OCI-LY3 (cell line): ENCODE measurements at regions not wholly inside any gene's neighbourhood (a gene's known extent, or its start where the extent isn't known, plus 50 kb on each side); places are given as distances from the start of the nearest gene placed in this dataset.

Experiments used
- H2AFZ ChIP-seq: fragments of 200-600, 300-600 bp; shearing (Covaris generic); 2 replicates; pipeline ENCODE4 v1.6.0; 2014; ENCODE audit warnings: antibody characterized with exemption, low read depth, low read length
- H3K27ac ChIP-seq: fragments of 200-600, 300-600 bp; sonication (generic); 2 replicates; pipeline ENCODE4 v1.5.1; 2014; ENCODE audit warnings: mild to moderate bottlenecking, low read length, moderate library complexity, mixed read lengths
- H3K27me3 ChIP-seq: fragments of 200-600, 300-600 bp; sonication (generic); 2 replicates; pipeline ENCODE4 v1.6.1; 2014; ENCODE audit warnings: low read depth, low read length, mixed read lengths
- H3K36me3 ChIP-seq: fragments of 200-600, 300-600 bp; sonication (generic); replicated peaks from 2 replicates; pipeline ENCODE3; 2014; ENCODE audit warnings: low read depth, low read length, mixed read lengths
- H3K4me1 ChIP-seq: fragments of 300-600, 200-600 bp; sonication (generic); 2 replicates; pipeline ENCODE4 v1.6.1; 2014; ENCODE audit warnings: low read length, mixed read lengths
- H3K4me2 ChIP-seq: fragments of 200-600, 300-600 bp; sonication (generic); 2 replicates; pipeline ENCODE4 v1.6.1; 2014; ENCODE audit warnings: low read length, mixed read lengths
- H3K4me3 ChIP-seq: fragments of 300-600, 200-600 bp; sonication (generic); 2 replicates; pipeline ENCODE4 v1.5.1; 2014; ENCODE audit warnings: antibody characterized with exemption, mild to moderate bottlenecking, low read length, moderate library complexity
- H3K79me2 ChIP-seq: fragments of 300-600, 200-600 bp; shearing (Covaris generic); 2 replicates; pipeline ENCODE4 v1.6.1; 2014; ENCODE audit warnings: mild to moderate bottlenecking, low read length, mixed read lengths
- H3K9ac ChIP-seq: fragments of 300-600, 200-600 bp; shearing (Covaris generic); 2 replicates; pipeline ENCODE4 v1.6.0; 2014; ENCODE audit warnings: mild to moderate bottlenecking, low read length, moderate library complexity
- H3K9me3 ChIP-seq: fragments of 200-600, 300-600 bp; shearing (Covaris generic); 2 replicates; pipeline ENCODE4 v1.6.1; 2014; ENCODE audit warnings: low read length, mixed read lengths; ENCODE audit not compliant: insufficient read depth
- H4K20me1 ChIP-seq: fragments of 200-600, 300-600 bp; sonication (generic); 2 replicates; pipeline ENCODE4 v1.6.1; 2016; ENCODE audit warnings: low read length, mixed read lengths; ENCODE audit not compliant: insufficient read depth
- EZH2phosphoT487 ChIP-seq: fragments of 200-600 bp; shearing (Covaris generic); IDR thresholded peaks from 2 replicates; pipeline ENCODE4 v1.6.1; 2018; ENCODE audit warnings: antibody characterized with exemption, mixed run types, low read depth
- TF ChIP-seq, protein P1 (sequence below): fragments of 200-600, 300-600 bp; sonication (generic); IDR thresholded peaks from 2 replicates; pipeline ENCODE4 v1.5.1; 2014; ENCODE audit warnings: antibody characterized with exemption, low read length, low read depth

DNA sequence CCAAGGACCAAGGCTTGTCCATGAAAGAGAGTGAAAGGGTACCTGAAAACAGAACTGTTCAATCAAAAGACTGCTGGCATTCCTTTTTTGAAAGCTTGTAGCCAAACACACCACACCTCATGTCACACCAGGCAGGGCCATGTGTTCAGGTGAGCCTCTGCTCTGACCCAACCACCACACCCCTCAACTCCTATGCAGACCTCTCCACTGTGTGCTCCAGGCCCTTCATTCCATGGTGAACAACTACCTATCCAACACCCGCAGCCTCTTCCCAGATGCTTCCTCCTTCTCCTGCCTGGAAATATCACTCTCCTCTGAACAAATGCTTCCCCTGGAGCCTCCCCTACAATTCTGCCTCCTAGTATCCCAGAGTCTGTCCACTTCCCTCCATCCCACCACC lies 166.6 kb downstream of the AVL9 start:
- no peak overlapping the region for H3K4me2 ChIP-seq
- no peaks in the 10 kb centered on the region for H4K20me1 ChIP-seq
- H3K9ac ChIP-seq: no peak overlapping the region
- no peaks in the 10 kb centered on the region for H3K36me3 ChIP-seq
- no peak overlapping the region for H3K27ac ChIP-seq
- H3K4me1 ChIP-seq: peaks cover 12% of the 10 kb centered on the region
- H3K4me3 ChIP-seq: no peak overlapping the region
- no peaks in the 10 kb centered on the region for H3K79me2 ChIP-seq
- no peaks in the 10 kb centered on the region for H3K9me3 ChIP-seq
- no peak for TF ChIP-seq EZH2phosphoT487
- TF ChIP-seq, protein P1, sequence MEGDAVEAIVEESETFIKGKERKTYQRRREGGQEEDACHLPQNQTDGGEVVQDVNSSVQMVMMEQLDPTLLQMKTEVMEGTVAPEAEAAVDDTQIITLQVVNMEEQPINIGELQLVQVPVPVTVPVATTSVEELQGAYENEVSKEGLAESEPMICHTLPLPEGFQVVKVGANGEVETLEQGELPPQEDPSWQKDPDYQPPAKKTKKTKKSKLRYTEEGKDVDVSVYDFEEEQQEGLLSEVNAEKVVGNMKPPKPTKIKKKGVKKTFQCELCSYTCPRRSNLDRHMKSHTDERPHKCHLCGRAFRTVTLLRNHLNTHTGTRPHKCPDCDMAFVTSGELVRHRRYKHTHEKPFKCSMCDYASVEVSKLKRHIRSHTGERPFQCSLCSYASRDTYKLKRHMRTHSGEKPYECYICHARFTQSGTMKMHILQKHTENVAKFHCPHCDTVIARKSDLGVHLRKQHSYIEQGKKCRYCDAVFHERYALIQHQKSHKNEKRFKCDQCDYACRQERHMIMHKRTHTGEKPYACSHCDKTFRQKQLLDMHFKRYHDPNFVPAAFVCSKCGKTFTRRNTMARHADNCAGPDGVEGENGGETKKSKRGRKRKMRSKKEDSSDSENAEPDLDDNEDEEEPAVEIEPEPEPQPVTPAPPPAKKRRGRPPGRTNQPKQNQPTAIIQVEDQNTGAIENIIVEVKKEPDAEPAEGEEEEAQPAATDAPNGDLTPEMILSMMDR: no peak
- H3K27me3 ChIP-seq: no peaks in the 10 kb centered on the region
- H2AFZ ChIP-seq: no peak overlapping the region

DNA sequence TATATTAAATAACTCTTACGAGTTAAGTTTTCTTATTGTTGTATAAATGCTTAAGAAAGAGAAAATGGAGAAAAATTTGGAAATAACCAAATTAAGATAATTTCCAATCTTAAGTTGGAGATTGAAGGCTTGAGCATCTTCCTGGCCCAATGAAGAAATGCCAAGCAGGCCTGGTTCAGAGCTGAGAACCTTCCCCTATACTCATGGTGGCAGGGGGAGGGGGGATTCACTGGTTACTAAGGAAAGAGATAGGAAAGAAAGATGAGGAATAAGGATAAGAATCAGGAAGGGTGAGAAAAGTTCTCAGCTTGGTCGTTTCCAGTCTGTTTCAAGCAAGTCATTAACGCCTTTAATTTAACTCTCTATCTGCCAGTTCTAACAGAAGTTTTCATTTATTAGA lies 166.2 kb downstream of the AVL9 start:
- no peak for TF ChIP-seq EZH2phosphoT487
- TF ChIP-seq, protein P1: no peak
- Histone ChIP-seq H3K36me3 (no peaks in the 10 kb centered on the region), H4K20me1 (no peaks in the 10 kb centered on the region), H3K79me2 (no peaks in the 10 kb centered on the region), H3K4me2 (no peak overlapping the region), H3K9ac (no peak overlapping the region), H3K4me3 (no peak overlapping the region), H3K9me3 (no peaks in the 10 kb centered on the region), H3K4me1 (peaks cover 12% of the 10 kb centered on the region), H3K27me3 (no peaks in the 10 kb centered on the region), H3K27ac (no peak overlapping the region), H2AFZ (no peak overlapping the region)

DNA sequence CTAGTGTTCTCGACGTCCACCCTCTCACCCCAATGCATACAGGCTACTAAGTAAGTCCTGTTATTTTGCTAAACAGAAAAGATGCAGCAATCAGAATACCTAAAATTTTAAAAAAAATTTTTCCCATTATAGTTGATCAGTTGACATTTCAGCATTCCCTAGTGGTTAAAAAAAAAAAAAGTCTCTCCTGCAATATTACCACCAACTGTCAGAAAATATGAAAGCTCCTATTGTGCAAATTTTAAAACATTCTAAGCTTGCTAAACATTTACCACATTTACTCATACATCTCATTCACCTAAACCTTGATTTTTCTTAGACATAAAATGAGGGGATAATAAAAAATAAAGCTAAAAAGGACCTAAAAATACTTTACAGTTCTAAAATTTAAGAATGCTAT lies 165.6 kb downstream of the AVL9 start:
- Histone ChIP-seq H3K27ac (no peak overlapping the region), H2AFZ (no peak overlapping the region), H3K4me1 (peaks cover 12% of the 10 kb centered on the region), H4K20me1 (no peaks in the 10 kb centered on the region), H3K4me2 (no peak overlapping the region), H3K27me3 (no peaks in the 10 kb centered on the region), H3K79me2 (no peaks in the 10 kb centered on the region), H3K4me3 (no peak overlapping the region), H3K9ac (no peak overlapping the region), H3K36me3 (no peaks in the 10 kb centered on the region), H3K9me3 (no peaks in the 10 kb centered on the region)
- TF ChIP-seq, protein P1: no peak
- TF ChIP-seq EZH2phosphoT487: no peak

DNA sequence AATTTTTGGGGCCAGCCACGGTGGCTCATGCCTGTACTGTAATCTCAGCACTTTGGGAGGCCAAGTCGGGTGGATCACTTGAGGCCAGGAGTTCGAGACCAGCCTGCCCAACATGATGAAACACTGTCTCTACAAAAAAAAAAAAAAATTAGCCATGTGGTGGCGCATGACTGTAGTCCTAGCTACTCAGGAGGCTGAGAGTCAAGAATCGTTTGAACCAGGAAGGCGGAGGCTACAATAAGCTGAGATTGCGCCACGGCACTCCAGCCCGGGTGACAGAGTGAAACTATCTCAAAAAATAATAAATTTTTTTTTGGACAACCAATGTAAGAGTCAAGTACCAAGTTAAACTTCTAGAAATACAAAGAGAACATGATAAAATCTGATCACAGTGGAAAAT lies 164.6 kb downstream of the AVL9 start:
- H3K27me3 ChIP-seq: no peaks in the 10 kb centered on the region
- TF ChIP-seq, protein P1: no peak
- no peak for TF ChIP-seq EZH2phosphoT487
- no peak overlapping the region for H3K27ac ChIP-seq
- H3K9ac ChIP-seq: no peak overlapping the region
- H3K4me1 ChIP-seq: peaks cover 12% of the 10 kb centered on the region
- H2AFZ ChIP-seq: no peak overlapping the region
- H3K79me2 ChIP-seq: no peaks in the 10 kb centered on the region
- no peak overlapping the region for H3K4me2 ChIP-seq
- no peaks in the 10 kb centered on the region for H3K9me3 ChIP-seq
- H3K36me3 ChIP-seq: no peaks in the 10 kb centered on the region
- no peaks in the 10 kb centered on the region for H4K20me1 ChIP-seq
- no peak overlapping the region for H3K4me3 ChIP-seq
